GM23338 (cell line): ENCODE measurements at regions not wholly inside any gene's neighbourhood (a gene's known extent, or its start where the extent isn't known, plus 50 kb on each side); places are given as distances from the start of the nearest gene placed in this dataset.

Experiments
- ATAC-seq: fragments of 200-7000 bp; cut with Tn5 transposase; 3 replicates; pipeline ENCODE4 v1.9.1; 2020
- DNase-seq: peaks from one replicate; pipeline ENCODE4 v3.0.0-alpha.2; 2015; ENCODE audit warnings: low spot score
- H2AFZ ChIP-seq: fragments of 200-600 bp; sonication (generic); 2 replicates; pipeline ENCODE4 v1.8.0; 2016; ENCODE audit warnings: antibody characterized with exemption, mild to moderate bottlenecking, moderate library complexity
- H3F3A ChIP-seq: fragments of 200-600 bp; sonication (generic); replicated peaks from 2 replicates; pipeline ENCODE4 v1.8.0; 2017; ENCODE audit warnings: antibody characterized with exemption, mixed run types, low read depth
- H3K27ac ChIP-seq: fragments of 200-600 bp; sonication (generic); 2 replicates; pipeline ENCODE4 v1.6.1; 2016; ENCODE audit warnings: low read depth
- H3K27me3 ChIP-seq: fragments of 200-600 bp; sonication (generic); 2 replicates; pipeline ENCODE4 v1.8.0; 2016; ENCODE audit warnings: mild to moderate bottlenecking, mixed run types, moderate library complexity; ENCODE audit not compliant: insufficient read depth
- H3K36me3 ChIP-seq: fragments of 200-600 bp; sonication (generic); 2 replicates; pipeline ENCODE4 v1.8.0; 2016; ENCODE audit warnings: mild to moderate bottlenecking; ENCODE audit not compliant: insufficient read depth
- H3K4me1 ChIP-seq: fragments of 200-600 bp; sonication (generic); 2 replicates; pipeline ENCODE4 v1.8.0; 2016; ENCODE audit warnings: mild to moderate bottlenecking, moderate library complexity; ENCODE audit not compliant: insufficient read depth
- H3K4me2 ChIP-seq: fragments of 200-600 bp; sonication (generic); 2 replicates; pipeline ENCODE4 v1.7.1; 2017; ENCODE audit warnings: mixed run types
- H3K4me3 ChIP-seq: fragments of 200-600 bp; sonication (generic); 2 replicates; pipeline ENCODE4 v1.6.1; 2016; ENCODE audit warnings: mixed run types
- H3K79me2 ChIP-seq: fragments of 200-600 bp; sonication (generic); replicated peaks from 2 replicates; pipeline ENCODE4 v1.8.0; 2017; ENCODE audit warnings: mild to moderate bottlenecking; ENCODE audit not compliant: insufficient read depth
- H3K9me2 ChIP-seq: fragments of 200-600 bp; sonication (generic); 2 replicates; pipeline ENCODE4 v1.8.0; 2017; ENCODE audit not compliant: insufficient read depth
- H4K20me1 ChIP-seq: fragments of 200-600 bp; sonication (generic); replicated peaks from 2 replicates; pipeline ENCODE4 v1.8.0; 2017; ENCODE audit warnings: mild to moderate bottlenecking; ENCODE audit not compliant: insufficient read depth
- H3K27ac Mint-ChIP-seq: 2 replicates; pipeline ENCODE4 v1.8.0; 2020; ENCODE audit warnings: inconsistent platforms, mild to moderate bottlenecking, moderate library complexity, mixed read lengths
- H3K27me3 Mint-ChIP-seq: 3 replicates; pipeline ENCODE4 v1.8.0; 2022; ENCODE audit warnings: low read depth, mild to moderate bottlenecking, moderate library complexity, mixed read lengths, inconsistent platforms; ENCODE audit not compliant: insufficient read depth, poor library complexity
- H3K36me3 Mint-ChIP-seq: 3 replicates; pipeline ENCODE4 v1.8.0; 2021; ENCODE audit warnings: low read depth, mild to moderate bottlenecking, inconsistent platforms, moderate library complexity, mixed read lengths
- H3K4me1 Mint-ChIP-seq: 3 replicates; pipeline ENCODE4 v1.8.0; 2020; ENCODE audit warnings: mild to moderate bottlenecking, inconsistent platforms, mixed read lengths
- H3K4me3 Mint-ChIP-seq: 3 replicates; pipeline ENCODE4 v1.8.0; 2021; ENCODE audit warnings: moderate library complexity, mild to moderate bottlenecking, inconsistent platforms, mixed read lengths
- H3K9me3 Mint-ChIP-seq: 3 replicates; pipeline ENCODE4 v1.8.0; 2020; ENCODE audit warnings: moderate library complexity, mild to moderate bottlenecking, inconsistent platforms, mixed read lengths
- REST ChIP-seq: IDR thresholded peaks from one replicate; pipeline ENCODE4 v1.6.1; 2018; ENCODE audit warnings: antibody characterized with exemption; ENCODE audit not compliant: unreplicated experiment
- STAT1 ChIP-seq: IDR thresholded peaks from one replicate; pipeline ENCODE4 v1.6.1; 2016; ENCODE audit warnings: antibody characterized with exemption; ENCODE audit not compliant: unreplicated experiment
- ZNF462 ChIP-seq: fragments of 250-450 bp; sonication (Bioruptor Pico); IDR thresholded peaks from 2 replicates; pipeline ENCODE4 v1.5.0; 2020; ENCODE audit warnings: mild to moderate bottlenecking, moderate library complexity

GRCh38 chr6:67450641-67451040 lies 1184.4 kb upstream of the ADGRB3 start:
- H3K79me2 ChIP-seq: no peaks in the 10 kb centered on the region
- no peaks in the 10 kb centered on the region for H3K4me1 ChIP-seq
- H3K36me3 Mint-ChIP-seq: no peaks in the 10 kb centered on the region
- no peak overlapping the region for H3K4me3 ChIP-seq
- no peak overlapping the region for H3K4me2 ChIP-seq
- no peak overlapping the region for H3K27ac ChIP-seq
- H3K4me1 Mint-ChIP-seq: peaks cover 3% of the 10 kb centered on the region; the same call in 2 of the 3 replicates
- H2AFZ ChIP-seq: no peak overlapping the region
- no peak overlapping the region for H3K27ac Mint-ChIP-seq
- ATAC-seq (no peak), DNase-seq (no peak)
- peaks cover 2% of the 10 kb centered on the region for H3K27me3 Mint-ChIP-seq
- H3K36me3 ChIP-seq: no peaks in the 10 kb centered on the region
- no peaks in the 10 kb centered on the region for H3K9me3 Mint-ChIP-seq
- H3K9me2 ChIP-seq: no peaks in the 10 kb centered on the region
- no peaks in the 10 kb centered on the region for H4K20me1 ChIP-seq
- H3K4me3 Mint-ChIP-seq: no peak overlapping the region
- TF ChIP-seq ZNF462: no peak
- no peak for TF ChIP-seq STAT1
- TF ChIP-seq REST: no peak
- H3K27me3 ChIP-seq: no peaks in the 10 kb centered on the region
- H3F3A ChIP-seq: no peaks in the 10 kb centered on the region
